Sigmoid colon (tissue), 6 donors: ENCODE measurements at regions not wholly inside any gene's neighbourhood (a gene's known extent, or its start where the extent isn't known, plus 50 kb on each side); places are given as distances from the start of the nearest gene placed in this dataset.

Experiments
- DNase-seq: peaks from one replicate; pipeline ENCODE4 v3.0.0-alpha.2; 2019
- H3K27ac ChIP-seq, 4 donors: fragments of 200-600 bp; sonication (generic); one replicate each; pipeline ENCODE4 v1.5.1; 2016 to 2019; ENCODE audit warnings: mild to moderate bottlenecking in 1 of 4
- H3K27me3 ChIP-seq, 3 donors: fragments of 200-600 bp; sonication (generic); one replicate each; pipeline ENCODE4 v1.5.1; 2019; ENCODE audit warnings: mild to moderate bottlenecking in 1 of 3
- H3K36me3 ChIP-seq, 4 donors: fragments of 200-600 bp; sonication (generic); one replicate each; pipeline ENCODE4 v1.5.1; 2016 to 2019
- H3K4me1 ChIP-seq, 4 donors: fragments of 200-600 bp; sonication (generic); one replicate each; pipeline ENCODE4 v1.5.1; 2017 to 2019
- H3K4me3 ChIP-seq, 4 donors: fragments of 200-600 bp; sonication (generic); one replicate each; pipeline ENCODE4 v1.5.1; 2017 to 2019; ENCODE audit warnings: mild to moderate bottlenecking in 2 of 4, moderate library complexity in 1 of 4
- H3K9me3 ChIP-seq, 4 donors: fragments of 200-600 bp in 3 of 4; sonication (generic) in 3 of 4; one replicate each; pipeline versions ENCODE4 v1.5.1 to v1.6.1; 2013 to 2019
- CTCF ChIP-seq, 4 experiments: fragments of 450-650 bp in 3 of 4; fragments of 200-600 bp in 1 of 4; IDR thresholded peaks; one replicate each; pipeline ENCODE4 v1.5.1; 2016 to 2019; ENCODE audit warnings: antibody characterized with exemption in 4 of 4, mild to moderate bottlenecking in 3 of 4, moderate library complexity in 2 of 4
- EP300 ChIP-seq, 4 donors: sonication (generic); formaldehyde crosslinking; IDR thresholded peaks; one replicate each; pipeline ENCODE4 v1.6.1; 2017; ENCODE audit warnings: antibody characterized with exemption in 4 of 4
- POLR2A ChIP-seq, 2 donors: fragments of 450-650 bp; IDR thresholded peaks; one replicate each; pipeline ENCODE4 v1.6.1; 2016; ENCODE audit warnings: antibody characterized with exemption in 2 of 2, mild to moderate bottlenecking in 2 of 2, moderate library complexity in 2 of 2
- POLR2AphosphoS5 ChIP-seq, 4 donors: sonication (generic); formaldehyde crosslinking; IDR thresholded peaks; one replicate each; pipeline ENCODE4 v1.6.1; 2017; ENCODE audit warnings: antibody characterized with exemption in 4 of 4
- WGBS, 2 donors: extraction: QIAGEN DNeasy Blood & Tissue Kit; methylation state at CpG; one replicate each; pipeline ENCODE4 v1.1.7; 2013; 5-methylcytosine and 5-hydroxymethylcytosine counted together
- intact Hi-C: fragments of 100-400 bp; cut with DNase I; formaldehyde crosslinking; loops from one replicate; pipeline ENCODE4 v1.15.1; 2023
- donor health status: healthy with polysubstance abuse.
- donor health status: healthy.

GRCh38 chr14:30267141-30267540 lies 291.8 kb upstream of the G2E3 start:
- TF ChIP-seq POLR2AphosphoS5 (IDR thresholded peaks at IDR 0.05) (no peak), POLR2A (IDR thresholded peaks at IDR 0.05) (no peak), CTCF (IDR thresholded peaks at IDR 0.05) (no peak), EP300 (IDR thresholded peaks at IDR 0.05) (no peak)
- Histone ChIP-seq H3K27ac (no peak overlapping the region), H3K36me3 (no peaks in the 10 kb centered on the region), H3K9me3 (no peaks in the 10 kb centered on the region), H3K27me3 (no peaks in the 10 kb centered on the region), H3K4me3 (no peak overlapping the region), H3K4me1 (peaks cover 0 to 9% (median 0%) of the 10 kb centered on the region in 4 donors)
- no peak for DNase-seq
- WGBS, 2 donors = 75 to 80% methylated on average over 1 of the region's 1 CpG
- intact Hi-C loops = no loop called here

GRCh38 chr14:30270200-30271161 lies 288.5 kb upstream of the G2E3 start:
- peak; percentile 87 for DNase-seq
- WGBS, 2 donors = 33 to 34% methylated on average over 29 of the region's 29 CpGs
- Histone ChIP-seq H3K9me3 (no peaks in the 10 kb centered on the region), H3K4me3 (peak overlapping the region in 2 of 4 donors; percentile 18 to 19), H3K27ac (no peak overlapping the region), H3K36me3 (no peaks in the 10 kb centered on the region), H3K27me3 (no peaks in the 10 kb centered on the region), H3K4me1 (peaks cover 0 to 9% (median 0%) of the 10 kb centered on the region in 4 donors)
- intact Hi-C loops = loop anchor here (10.0 kb wide), 1 partner anchor 1516 kb away; no protein-coding TSS in a partner anchor
- TF ChIP-seq POLR2A (IDR thresholded peaks at IDR 0.05) (no peak), CTCF (IDR thresholded peaks at IDR 0.05) (peak; percentile 29 to 78 (median 48))

GRCh38 chr14:30271811-30272323 lies 287.1 kb upstream of the G2E3 start:
- Histone ChIP-seq H3K9me3 (no peaks in the 10 kb centered on the region), H3K27ac (no peak overlapping the region), H3K4me1 (peaks cover 0 to 9% (median 0%) of the 10 kb centered on the region in 4 donors), H3K27me3 (no peaks in the 10 kb centered on the region), H3K4me3 (no peak overlapping the region), H3K36me3 (no peaks in the 10 kb centered on the region)
- DNase-seq = no peak
- WGBS, 2 donors = 86 to 89% methylated on average over 6 of the region's 6 CpGs
- intact Hi-C loops = loop anchor here (10.0 kb wide), 1 partner anchor 1517 kb away; no protein-coding TSS in a partner anchor
- no peak for TF ChIP-seq CTCF (IDR thresholded peaks at IDR 0.05)
- no peak for TF ChIP-seq POLR2A (IDR thresholded peaks at IDR 0.05)
- TF ChIP-seq POLR2AphosphoS5 (IDR thresholded peaks at IDR 0.05) = no peak
- no peak for TF ChIP-seq EP300 (IDR thresholded peaks at IDR 0.05)

- H3K4me1 ChIP-seq = peaks cover 0 to 9% (median 0%) of the 10 kb centered on the region in 4 donors
- no peaks in the 10 kb centered on the region for H3K9me3 ChIP-seq
- 80 to 82% methylated on average over 14 of the region's 14 CpGs for WGBS, 2 donors
- DNase-seq = no peak
- no peaks in the 10 kb centered on the region for H3K27me3 ChIP-seq
- intact Hi-C loops = loop anchor here (10.0 kb wide), 1 partner anchor 1518 kb away; no protein-coding TSS in a partner anchor
- no peak overlapping the region for H3K4me3 ChIP-seq
- TF ChIP-seq EP300 (IDR thresholded peaks at IDR 0.05) (no peak), POLR2AphosphoS5 (IDR thresholded peaks at IDR 0.05) (no peak), CTCF (IDR thresholded peaks at IDR 0.05) (no peak), POLR2A (IDR thresholded peaks at IDR 0.05) (no peak)
- H3K36me3 ChIP-seq = no peaks in the 10 kb centered on the region
- no peak overlapping the region for H3K27ac ChIP-seq
Observed at GRCh38 chr14:30272848-30273832, 285.8 kb upstream of the G2E3 start.
